NCI-H1092 (cell line): ENCODE measurements at regions not wholly inside any gene's neighbourhood (a gene's known extent, or its start where the extent isn't known, plus 50 kb on each side); places are given as distances from the start of the nearest gene placed in this dataset.
"Not testable (repeated sequence)": the region's sequence is repeated elsewhere in the genome, so short reads cannot be mapped to it uniquely, and the experiment has no call there.

Experiments used
- DNase-seq: peaks from one replicate; lab custom pipeline; 2025; lab: John Stamatoyannopoulos, UW

DNA sequence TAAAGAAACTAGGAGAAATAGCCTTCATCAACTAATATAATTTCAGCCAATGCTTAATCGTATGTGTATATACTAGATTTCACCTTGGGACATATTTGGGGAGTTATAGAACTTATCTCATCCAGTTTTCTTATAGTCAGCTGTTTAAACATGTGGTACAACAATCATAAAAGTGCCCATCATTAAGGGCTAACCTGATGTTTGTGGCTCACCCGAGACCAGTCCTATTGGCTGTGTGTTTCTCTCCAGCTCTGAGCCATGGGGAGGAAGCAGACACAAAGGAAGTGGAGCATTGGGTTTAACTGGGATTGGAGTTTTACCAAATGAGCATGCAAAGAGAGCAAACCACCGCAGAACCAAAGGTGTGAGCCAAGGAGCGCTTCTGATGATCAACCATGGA lies 114.3 kb upstream of the KLF12 start:
- no peak for DNase-seq

DNA sequence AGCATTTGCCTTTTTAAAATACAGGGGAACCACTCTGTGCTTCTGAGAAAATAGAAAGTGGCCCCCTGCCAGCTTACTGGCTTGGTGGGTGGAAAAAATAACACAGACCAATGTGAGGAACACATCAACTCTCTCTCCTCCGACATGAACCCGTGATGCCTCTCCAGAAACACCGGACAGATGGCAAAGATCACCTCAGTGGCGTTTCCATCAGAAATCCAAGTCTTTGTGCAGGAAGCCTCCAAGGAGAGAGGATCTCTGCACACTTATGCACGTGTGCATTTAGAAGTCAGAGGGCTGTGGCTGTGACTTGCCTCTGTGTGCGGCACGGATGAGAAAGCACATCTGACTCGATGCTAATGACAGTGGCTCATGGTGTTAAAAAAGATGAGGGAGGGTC lies 112.3 kb upstream of the KLF12 start:
- no peak for DNase-seq

DNA sequence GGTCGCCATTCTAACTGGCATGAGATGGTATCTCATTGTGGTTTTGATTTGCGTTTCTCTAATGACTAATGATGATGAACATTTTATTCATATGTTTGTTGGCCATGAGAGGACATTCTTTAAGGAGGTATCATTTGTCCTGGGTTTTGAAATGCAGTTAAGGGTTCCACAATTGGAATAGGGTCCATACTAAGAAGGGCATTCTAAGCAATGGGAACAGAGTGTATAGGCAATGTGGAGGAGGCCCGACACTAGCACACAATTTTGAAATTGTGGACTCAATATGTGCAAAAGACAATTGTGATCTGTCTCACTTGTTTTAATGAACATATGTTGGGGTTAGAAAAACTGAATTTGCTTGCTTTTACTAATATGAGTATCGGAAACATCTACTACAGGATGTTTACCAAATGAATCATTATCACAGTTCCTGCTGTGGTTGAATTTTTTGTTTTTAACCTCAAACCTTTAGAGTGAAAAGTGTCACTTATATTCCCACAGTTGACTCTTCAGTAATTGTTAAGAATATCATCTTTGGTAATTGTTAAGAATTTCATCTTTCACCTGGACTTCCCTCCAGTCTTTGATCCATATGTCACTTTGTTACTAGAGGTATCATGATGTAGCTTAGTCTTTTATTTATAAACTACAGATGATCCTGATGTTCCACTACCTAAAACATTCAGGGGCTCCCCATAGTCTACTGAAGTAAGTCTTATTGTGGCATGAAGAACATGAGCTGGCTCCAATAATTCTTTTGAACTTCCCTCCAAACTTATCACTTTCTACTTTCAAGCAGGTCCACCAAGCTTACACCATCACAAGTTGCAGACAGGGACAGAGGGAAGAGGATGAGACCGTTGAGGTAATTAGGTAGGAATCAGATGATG lies 109.7 kb upstream of the KLF12 start:
- no peak for DNase-seq

DNA sequence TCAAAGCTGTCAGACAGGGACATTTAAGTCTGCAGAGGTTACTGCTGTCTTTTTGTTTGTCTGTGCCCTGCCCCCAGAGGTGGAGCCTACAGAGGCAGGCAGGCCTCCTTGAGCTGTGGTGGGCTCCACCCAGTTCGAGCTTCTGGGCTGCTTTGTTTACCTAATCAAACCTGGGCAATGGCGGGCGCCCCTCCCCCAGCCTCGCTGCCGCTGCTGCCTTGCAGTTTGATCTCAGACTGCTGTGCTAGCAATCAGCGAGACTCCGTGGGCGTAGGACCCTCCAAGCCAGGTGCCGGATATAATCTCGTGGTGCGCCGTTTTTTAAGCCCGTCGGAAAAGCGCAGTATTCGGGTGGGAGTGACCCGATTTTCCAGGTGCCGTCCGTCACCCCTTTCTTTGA lies 107.1 kb upstream of the KLF12 start:
- not testable (repeated sequence) for DNase-seq

DNA sequence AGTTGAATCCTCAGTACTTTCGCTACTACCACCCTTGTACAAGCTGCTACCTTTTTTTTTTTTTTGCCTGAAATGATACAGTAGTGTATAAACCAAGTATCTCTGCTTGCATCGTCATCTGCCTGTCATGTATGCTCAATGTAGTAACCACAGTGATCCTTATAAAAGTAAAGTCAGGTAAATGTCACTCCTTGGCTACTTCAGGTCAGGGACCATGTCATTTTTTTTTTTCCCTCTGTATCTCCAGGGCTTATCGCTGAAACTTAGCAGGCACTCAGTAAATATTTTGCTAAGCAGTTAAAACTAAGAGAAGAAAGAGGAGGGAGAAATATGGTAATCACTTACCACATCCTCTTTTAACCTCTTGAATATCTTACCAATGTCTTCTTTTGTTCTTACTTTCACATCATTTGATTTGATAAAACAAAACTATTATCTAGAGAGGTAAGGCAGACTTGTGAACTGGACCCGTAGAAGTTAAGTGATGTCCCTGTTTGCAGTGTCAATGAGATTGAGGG lies 96.8 kb upstream of the KLF12 start:
- no peak for DNase-seq

DNA sequence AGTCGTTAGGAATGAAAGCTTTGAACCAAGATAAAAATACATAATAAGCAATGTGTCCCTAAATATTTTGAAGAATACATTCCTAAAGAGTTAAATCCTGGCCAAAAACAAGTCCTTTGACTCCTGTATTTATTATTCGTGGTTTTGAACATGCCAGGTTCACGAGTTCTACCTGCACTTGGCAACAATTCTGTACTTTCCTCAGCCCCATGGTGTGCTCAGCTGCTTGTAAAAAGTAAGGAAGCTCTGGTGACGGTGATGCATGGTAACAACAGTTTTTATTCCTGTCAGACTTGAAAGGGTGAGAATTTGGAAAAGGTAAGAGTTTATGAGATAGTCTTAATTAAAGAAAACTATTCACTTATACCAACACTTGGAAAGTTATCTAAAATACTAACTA lies 95.0 kb upstream of the KLF12 start:
- DNase-seq, result no peak

DNA sequence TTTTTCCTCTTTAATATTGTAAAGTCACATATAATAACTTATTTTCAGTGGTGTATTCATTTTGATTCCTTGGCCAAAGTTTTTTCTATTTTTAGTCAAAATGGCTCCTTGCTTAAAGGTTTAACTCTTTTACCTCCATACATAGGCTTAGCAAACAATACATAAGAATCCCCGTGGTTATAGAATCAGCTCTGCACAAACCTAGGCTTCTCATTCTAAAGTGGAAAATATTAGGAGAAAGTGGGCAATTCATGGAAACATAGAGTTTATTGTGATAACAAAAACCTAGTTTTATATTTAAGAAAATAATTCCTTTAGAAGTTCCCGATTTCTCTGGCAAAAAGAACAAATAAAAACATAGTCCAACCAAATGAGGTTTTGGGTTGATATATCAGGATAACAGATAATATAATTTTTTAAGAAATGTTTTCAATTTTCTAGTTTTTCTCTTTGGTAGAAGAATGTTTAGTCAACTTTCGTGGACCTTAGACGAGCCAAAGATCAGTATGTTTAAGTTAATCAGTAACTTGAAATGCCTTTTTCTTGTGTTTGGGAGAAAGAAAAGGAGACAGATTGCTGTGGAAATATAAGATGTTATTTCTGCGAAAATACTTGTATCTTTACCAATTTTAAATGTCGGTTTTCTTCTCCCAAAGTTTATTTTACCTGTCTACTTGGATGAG lies 93.4 kb upstream of the KLF12 start:
- no peak for DNase-seq

DNA sequence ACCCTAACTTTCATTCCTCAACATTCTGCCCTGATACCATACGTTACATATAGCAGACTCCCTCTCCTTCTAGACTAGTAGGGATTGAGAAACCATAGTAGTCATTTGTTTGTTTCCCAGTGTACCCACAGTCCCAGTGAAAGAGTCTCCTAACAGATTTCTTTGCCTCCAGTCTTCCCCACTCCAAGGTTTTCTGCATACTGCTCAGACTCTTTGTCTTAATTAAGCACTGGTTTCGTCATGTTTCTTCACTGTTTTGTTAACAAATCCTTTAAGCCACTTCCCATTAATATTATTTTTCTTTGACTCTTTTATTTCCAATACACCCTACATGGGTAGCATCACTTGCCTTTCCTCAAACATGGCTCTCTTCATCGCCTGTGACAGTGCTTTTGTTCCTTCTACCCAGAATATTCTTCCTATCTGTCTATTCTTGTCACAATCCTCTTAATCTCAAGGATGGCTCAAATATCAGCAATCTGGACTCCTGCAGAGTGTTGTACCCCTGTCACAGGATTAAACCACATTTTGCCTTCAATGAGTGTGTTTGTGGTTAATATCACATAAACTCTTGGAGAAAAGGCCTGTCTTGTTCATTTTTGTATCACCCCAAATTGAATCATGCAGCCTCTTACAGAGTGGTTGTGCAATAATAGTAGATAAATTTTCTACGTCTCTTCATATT lies 92.7 kb upstream of the KLF12 start:
- DNase-seq, result no peak

DNA sequence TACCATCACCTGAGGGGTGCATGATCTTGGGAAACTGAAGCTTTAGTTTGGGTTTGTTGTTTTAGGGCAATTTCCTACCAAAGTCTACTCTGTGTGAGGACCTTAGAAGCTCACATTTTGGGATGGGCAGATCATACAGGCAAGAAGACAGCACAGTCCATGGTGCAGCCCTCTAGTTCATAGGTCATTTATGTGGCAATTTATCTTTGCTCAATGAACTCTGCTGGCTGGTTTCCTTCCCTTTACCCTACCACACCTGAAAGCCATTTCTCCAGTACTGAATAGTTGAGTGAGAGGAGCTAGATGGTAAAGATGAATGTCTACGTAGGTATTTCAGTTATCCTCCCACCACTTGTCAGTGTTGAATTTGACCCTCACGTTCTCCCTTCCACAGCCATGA lies 87.5 kb upstream of the KLF12 start:
- DNase-seq, result no peak

DNA sequence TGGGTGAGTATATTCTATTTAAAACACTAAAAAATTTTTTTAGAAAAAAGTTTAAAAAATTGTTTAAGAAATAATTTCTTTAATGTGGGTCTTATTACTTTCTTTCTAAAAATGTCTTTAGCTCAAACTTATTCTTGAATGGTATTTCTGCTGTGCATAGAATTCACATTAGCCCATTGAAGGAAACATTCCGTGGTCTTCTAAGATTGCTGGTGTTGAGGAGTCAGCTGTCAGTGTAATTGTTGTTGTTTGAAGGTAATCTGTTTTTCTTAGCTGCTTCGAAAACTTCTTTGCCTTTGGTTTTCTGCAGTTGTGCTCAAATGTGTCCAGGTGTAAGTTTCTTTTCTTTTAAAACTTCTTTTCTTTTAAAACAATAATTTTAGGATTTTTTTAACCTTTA lies 85.4 kb upstream of the KLF12 start:
- no peak for DNase-seq

DNA sequence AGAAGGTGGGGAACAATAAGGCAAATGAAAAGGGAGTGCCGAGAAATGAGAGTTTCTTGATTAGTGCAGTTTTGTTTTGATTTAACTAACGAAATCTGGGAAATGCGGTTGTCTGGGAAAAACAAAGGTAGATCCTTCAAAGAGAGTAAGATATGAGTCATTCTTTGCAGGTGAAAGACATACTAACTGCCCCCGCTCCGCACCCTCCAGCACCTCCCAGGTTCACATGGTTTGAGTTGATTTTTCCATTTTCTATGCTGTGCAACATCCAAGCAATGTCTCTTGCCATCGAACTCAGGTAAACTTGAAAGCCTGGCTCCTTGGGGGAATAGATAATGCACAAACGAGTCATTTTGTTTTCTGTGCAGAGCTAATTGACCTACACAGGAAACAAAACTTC lies 84.1 kb upstream of the KLF12 start:
- no peak for DNase-seq

DNA sequence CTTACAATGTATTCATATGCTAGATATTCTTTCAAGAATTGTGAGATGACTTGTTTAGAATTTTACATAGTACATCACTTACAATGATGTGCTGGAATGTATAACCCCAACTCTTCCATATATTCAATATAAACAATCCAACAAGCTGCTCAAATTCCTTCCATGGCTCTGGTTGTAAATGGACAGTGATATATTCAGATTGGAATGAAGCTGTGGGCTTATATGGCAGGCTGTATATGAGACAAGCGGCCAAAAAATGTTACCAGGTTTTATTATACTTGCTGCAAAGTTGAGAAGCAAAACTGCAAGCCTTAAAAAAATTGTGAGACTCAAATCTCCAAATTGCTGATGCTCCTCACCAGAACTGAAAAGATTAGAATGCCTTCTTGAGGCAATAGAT lies 83.6 kb upstream of the KLF12 start:
- no peak for DNase-seq

DNA sequence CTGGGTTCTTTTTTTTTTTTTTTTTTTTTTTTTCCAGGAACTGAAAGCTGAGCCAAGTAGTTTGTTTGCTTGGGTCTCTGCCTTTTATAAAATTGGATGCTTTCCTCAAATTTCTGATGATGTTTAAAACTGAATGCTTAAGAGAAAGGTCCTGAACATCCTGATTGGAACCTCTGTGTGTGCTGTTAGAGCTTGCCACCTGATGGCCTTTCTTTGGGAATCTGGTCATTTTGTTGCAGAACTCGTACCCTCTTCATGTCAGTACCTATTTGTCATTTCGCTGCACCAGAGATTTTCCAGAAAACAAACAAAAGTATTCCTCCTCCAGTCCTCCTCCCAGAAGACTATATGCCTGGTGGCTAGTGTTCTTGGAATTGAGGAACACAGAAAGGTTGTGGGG lies 81.2 kb upstream of the KLF12 start:
- no peak for DNase-seq

DNA sequence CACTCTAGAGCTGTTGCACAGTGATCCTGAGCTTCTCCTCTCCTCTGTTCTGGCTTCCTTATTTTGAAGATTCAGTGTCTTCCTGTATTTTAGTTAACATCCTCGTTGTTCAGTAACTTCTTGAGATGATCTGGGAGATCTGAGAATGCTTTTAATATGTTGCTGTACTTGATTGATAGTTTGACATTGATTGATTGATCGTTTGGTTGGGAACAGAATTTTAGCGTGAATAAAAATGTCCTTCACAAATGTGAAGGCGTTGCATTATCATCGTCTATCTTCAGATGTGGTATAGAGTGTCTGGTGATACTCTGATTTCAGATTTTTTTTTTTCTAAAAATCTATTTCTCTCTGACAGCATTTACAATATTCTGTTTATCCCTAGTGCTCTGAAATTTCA lies 80.1 kb upstream of the KLF12 start:
- DNase-seq, result no peak

DNA sequence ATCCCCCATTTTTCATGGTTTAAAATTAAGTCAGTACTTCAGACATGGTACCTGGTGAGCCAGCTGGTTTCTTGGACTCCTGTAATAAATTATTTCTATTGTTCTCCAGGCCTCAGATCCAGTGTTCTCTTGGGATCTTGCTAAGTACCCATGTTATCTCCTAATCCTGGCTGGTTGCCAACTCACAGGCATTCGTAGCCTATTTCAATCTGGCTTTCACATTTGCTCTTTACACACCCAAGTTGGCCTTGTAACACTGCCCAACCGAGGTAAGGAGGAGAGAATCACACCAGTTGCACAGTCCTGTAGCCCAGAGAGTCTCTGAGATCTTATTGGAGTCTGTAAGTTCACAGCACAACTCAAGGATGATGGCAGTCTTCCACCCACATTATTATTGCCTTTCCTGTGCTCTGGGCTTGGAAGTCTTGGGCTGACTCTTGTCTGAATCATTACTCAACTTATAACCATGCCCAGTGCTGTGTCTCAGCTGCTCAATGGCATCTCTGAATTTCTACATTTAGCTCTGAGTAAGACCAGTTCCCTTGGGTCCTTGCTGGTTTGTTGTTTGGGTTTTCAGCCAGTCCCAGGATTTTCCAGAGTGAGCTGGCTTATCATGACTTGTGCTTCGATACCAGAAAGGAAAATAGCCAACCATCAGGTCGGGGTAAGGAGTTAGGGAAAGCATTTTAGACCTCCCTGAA lies 76.6 kb upstream of the KLF12 start:
- peak; percentile 37 for DNase-seq

DNA sequence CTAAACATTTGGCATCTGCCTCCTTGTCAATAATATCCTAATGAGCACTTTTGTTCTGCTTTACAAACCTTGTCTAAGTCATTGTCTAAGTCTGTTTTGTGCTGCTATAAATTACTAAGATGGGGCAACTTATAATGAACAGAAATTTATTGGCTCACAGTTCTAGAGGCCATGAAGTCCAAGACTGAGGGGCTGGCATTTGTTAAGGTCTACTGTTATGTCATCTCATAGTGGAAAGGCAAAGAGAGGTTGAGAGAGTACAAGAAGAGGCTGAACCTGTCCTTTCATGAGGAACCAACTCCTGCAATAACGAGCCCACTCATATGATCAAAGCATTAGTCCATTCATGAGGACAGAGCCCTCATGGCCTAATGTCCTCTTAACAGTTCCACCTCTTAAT lies 72.7 kb upstream of the KLF12 start:
- no peak for DNase-seq

DNA sequence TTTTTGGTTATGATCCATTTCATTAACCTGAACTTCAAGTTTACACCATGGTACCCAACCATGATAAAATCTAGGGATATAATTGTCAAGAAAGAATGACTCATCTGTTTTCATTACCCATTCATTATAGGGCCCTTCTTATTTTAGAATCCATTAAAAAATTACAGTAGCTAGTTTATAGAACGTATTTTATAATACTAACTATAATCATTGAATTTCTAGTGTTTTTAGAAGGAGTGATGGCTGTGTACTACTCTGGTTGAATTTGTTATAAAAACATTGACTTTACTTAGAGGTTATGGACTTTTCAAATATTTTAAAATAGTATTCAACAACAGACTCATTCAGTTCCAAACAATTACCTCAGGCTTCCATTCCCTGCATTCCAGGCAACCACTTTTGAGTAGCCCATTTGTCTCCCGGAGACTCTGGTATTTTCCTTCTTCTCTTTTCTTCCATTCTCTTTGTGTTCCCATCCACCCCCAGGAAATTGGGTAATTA lies 71.9 kb upstream of the KLF12 start:
- DNase-seq, result no peak

DNA sequence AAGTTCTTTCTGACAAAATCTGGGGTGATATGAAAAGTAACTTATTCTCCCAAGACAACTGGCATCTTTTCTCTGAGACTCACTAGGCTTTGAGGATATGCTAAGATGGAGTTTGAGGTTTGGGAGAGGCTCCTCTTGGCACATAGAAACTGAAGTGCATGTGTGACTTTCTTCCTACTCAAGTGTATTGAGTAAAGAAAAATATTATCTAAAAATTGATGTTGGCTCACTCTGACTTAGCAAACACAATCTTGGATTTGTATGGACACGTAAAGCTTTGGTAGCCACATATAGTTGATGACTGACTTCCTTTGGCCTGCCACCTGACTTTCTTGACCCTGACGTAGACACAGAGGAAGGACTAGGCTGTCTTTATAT lies 71.1 kb upstream of the KLF12 start:
- DNase-seq, result no peak

DNA sequence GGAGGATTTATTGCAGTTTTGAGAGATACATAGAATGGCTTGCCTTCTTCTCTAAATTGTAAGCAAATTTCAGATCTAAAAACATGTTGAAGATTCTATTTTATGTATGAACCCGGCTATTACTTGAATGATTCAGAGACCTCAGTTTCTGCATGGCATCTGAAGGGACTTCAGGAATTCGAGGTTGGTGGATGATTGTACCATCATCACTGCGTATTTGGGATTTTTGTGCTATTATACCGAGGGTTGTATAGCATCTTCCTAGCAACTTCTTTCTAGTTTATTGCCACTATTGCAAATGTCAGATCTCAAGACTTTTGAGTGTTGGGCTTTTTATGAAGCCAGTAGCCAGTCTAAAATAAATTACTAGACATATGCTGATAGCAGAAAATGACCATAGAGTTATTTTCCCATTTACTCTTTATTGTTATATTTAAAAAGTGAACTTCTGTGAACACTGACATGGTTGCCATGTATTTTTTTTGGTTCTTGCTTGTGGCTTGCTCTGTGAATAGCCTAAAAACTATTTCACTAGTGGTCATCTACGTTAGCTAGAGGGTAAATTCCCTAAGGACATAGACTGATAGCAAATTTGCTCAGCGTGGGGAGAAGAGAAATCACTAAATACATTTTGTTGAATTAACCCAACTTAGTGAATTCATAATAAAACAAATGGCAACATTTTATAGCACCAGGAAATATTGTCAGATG lies 70.6 kb upstream of the KLF12 start:
- DNase-seq, result no peak

DNA sequence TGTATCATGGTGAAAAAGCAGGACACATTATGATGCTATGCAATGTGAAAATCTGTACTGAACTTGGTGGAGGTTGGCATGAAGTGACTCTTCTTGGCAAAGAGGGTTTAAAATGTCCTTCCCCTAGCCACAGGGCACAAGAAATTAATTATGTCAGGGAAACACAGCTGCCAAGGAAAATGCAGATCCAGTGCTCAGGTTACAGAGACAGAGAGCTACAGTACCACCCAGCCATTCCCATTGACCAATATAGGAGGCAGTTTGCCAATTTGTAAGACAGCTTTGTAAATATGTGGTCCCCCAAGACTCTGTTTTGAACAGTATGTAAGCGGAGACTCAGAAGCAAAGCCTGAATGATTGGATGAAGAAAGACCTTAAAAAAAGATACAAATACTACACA lies 69.4 kb upstream of the KLF12 start:
- DNase-seq, result no peak

DNA sequence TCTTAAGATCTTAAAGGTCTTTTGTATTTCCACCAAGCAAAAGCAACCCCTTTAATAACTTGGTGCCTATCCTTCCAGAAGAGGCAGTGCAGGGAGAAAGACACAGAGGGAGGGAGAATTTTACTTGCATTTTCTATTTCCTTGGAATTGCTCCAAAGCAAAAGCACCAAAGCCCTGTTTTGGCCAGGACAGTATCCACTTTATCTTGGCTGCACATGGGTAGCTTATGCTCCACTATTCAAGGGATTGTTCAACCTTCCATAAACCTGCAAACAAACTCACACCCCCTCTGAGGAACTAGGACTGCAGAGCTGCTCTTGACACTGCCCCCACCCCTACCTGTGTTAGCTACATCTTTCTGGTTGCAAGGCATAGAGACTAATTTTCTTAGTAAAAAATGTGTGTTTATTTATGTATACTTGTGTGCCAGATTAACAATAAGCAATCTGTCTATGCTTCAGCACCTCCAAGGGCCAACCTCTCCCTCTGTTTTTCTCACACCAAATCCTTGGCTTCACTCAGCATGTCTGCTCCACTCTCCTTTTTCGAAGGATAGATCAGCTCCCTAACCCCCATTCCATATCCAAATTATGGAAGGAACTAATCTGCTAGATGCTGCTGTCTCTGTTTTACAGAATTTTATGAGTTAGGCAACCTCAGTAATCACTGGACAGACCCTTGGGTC lies 68.1 kb upstream of the KLF12 start:
- DNase-seq, result no peak
